22Rv1 (cell line): ENCODE measurements at regions not wholly inside any gene's neighbourhood (a gene's known extent, or its start where the extent isn't known, plus 50 kb on each side); places are given as distances from the start of the nearest gene placed in this dataset.

Experiments
- CTCF ChIP-seq: fragments of 450-650 bp; IDR thresholded peaks from 2 replicates; pipeline ENCODE4 v1.5.1; 2017; ENCODE audit warnings: mild to moderate bottlenecking
- ZFX ChIP-seq: fragments of 450-650 bp; IDR thresholded peaks from 2 replicates; pipeline ENCODE4 v1.6.1; 2017; ENCODE audit warnings: antibody characterized with exemption, borderline replicate concordance

DNA sequence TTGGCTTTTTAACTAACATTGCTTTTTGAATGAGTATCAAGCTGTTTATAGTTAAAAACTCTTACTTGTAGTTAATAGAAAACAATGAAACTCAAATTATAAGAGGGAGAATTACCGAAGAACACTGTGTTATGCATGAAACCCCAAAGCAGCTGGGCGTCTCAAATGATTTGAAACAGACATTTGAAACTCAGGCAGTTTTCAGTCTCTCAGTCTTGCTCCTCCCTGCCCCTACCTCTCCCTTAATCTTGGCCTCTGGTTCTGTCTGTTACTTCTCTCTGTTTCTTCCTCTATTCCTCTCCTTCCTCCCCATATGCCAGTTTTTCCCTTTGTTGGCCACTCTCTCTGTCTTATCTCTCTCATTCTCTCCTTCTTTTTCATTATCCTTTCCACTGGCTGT, 118.3 kb upstream of the SYNPR start:
- no peak for TF ChIP-seq CTCF
- TF ChIP-seq ZFX, result no peak
